ENCODE measurements at regions not wholly inside any gene's neighbourhood (a gene's known extent, or its start where the extent isn't known, plus 50 kb on each side); places are given as distances from the start of the nearest gene placed in this dataset.

GRCh38 chr17:13281626-13282025 is 263.8 kb upstream of the ELAC2 start:
- Histone ChIP-seq H3K27ac (ENCODE audit: low read length in 2 of 2) (no peak overlapping the region), H3K36me3 (replicated peaks in 1 of 2; ENCODE audit: control extremely low read depth in 1 of 2, control insufficient read depth in 1 of 2, extremely low read depth in 1 of 2, insufficient read depth in 2 of 2, low read length in 1 of 2) (no peaks in the 10 kb centered on the region), H3K79me2 (ENCODE audit: control insufficient read depth, insufficient read depth, low read length) (no peaks in the 10 kb centered on the region), H4K20me1 (ENCODE audit: control insufficient read depth, insufficient read depth, low read length, poor library complexity, severe bottlenecking) (no peaks in the 10 kb centered on the region), H3K27me3 (replicated peaks in 1 of 4; ENCODE audit: control extremely low read depth in 1 of 4, control insufficient read depth in 3 of 4, insufficient read depth in 4 of 4, low read length in 3 of 4) (no peaks in the 10 kb centered on the region), H3K9me3 (ENCODE audit: control extremely low read depth in 1 of 3, control insufficient read depth in 2 of 3, insufficient read depth in 1 of 3, low read length in 2 of 3) (peaks cover 0 to 4% (median 0%) of the 10 kb centered on the region in 3 donors), H2AFZ (ENCODE audit: insufficient read depth, low read depth, low read length, poor library complexity, severe bottlenecking) (no peak overlapping the region), H3K4me3 (ENCODE audit: control extremely low read depth in 1 of 5, extremely low read depth in 1 of 5, insufficient read depth in 1 of 5, low read depth in 2 of 5, low read length in 4 of 5) (no peak overlapping the region), H3K9ac (ENCODE audit: low read length) (no peak overlapping the region), H3K4me2 (replicated peaks; ENCODE audit: low read depth, low read length, poor library complexity, severe bottlenecking) (no peak overlapping the region), H3K4me1 (ENCODE audit: control insufficient read depth in 2 of 2, insufficient read depth in 2 of 2, low read length in 2 of 2) (no peaks in the 10 kb centered on the region)
- TF ChIP-seq, protein P1, sequence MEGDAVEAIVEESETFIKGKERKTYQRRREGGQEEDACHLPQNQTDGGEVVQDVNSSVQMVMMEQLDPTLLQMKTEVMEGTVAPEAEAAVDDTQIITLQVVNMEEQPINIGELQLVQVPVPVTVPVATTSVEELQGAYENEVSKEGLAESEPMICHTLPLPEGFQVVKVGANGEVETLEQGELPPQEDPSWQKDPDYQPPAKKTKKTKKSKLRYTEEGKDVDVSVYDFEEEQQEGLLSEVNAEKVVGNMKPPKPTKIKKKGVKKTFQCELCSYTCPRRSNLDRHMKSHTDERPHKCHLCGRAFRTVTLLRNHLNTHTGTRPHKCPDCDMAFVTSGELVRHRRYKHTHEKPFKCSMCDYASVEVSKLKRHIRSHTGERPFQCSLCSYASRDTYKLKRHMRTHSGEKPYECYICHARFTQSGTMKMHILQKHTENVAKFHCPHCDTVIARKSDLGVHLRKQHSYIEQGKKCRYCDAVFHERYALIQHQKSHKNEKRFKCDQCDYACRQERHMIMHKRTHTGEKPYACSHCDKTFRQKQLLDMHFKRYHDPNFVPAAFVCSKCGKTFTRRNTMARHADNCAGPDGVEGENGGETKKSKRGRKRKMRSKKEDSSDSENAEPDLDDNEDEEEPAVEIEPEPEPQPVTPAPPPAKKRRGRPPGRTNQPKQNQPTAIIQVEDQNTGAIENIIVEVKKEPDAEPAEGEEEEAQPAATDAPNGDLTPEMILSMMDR (IDR thresholded peaks at IDR 0.05): no peak
- no peak for TF ChIP-seq EZH2 (IDR thresholded peaks at IDR 0.05; ENCODE audit: borderline replicate concordance, insufficient read depth, low read depth, low read length, poor library complexity, severe bottlenecking)
- Mint-ChIP-seq H3K27ac (no peak overlapping the region), H3K4me3 (no peak overlapping the region), H3K4me1 (no peaks in the 10 kb centered on the region), H3K27me3 (no peaks in the 10 kb centered on the region), H3K9me3 (ENCODE audit: insufficient read depth) (no peaks in the 10 kb centered on the region)
- intact Hi-C loops (cut with micrococcal nuclease): no loop called here
- ChIA-PET POLR2A (no interaction called here), CTCF (no interaction called here)
- ATAC-seq (ENCODE audit: low read depth): no peak
- 100% methylated on average over 1 of the region's 3 CpGs for WGBS (ENCODE audit: insufficient coverage)
- no peak for DNase-seq

GRCh38 chr17:13273806-13274205 is 256.0 kb upstream of the ELAC2 start:
- ATAC-seq (ENCODE audit: low read depth) (no peak), DNase-seq (no peak)
- no peak for TF ChIP-seq EZH2 (IDR thresholded peaks at IDR 0.05; ENCODE audit: borderline replicate concordance, insufficient read depth, low read depth, low read length, poor library complexity, severe bottlenecking)
- TF ChIP-seq, protein P1 (IDR thresholded peaks at IDR 0.05): no peak
- WGBS (ENCODE audit: insufficient coverage): no CpG with 5 or more reads among the region's 2 CpGs
- Histone ChIP-seq H3K36me3 (replicated peaks in 1 of 2; ENCODE audit: control extremely low read depth in 1 of 2, control insufficient read depth in 1 of 2, extremely low read depth in 1 of 2, insufficient read depth in 2 of 2, low read length in 1 of 2) (no peaks in the 10 kb centered on the region), H3K27ac (ENCODE audit: low read length in 2 of 2) (no peak overlapping the region), H2AFZ (ENCODE audit: insufficient read depth, low read depth, low read length, poor library complexity, severe bottlenecking) (no peak overlapping the region), H3K9ac (ENCODE audit: low read length) (no peak overlapping the region), H3K4me2 (replicated peaks; ENCODE audit: low read depth, low read length, poor library complexity, severe bottlenecking) (no peak overlapping the region), H3K9me3 (ENCODE audit: control extremely low read depth in 1 of 3, control insufficient read depth in 2 of 3, insufficient read depth in 1 of 3, low read length in 2 of 3) (peaks cover 0 to 6% (median 0%) of the 10 kb centered on the region in 3 donors), H3K4me3 (ENCODE audit: control extremely low read depth in 1 of 5, extremely low read depth in 1 of 5, insufficient read depth in 1 of 5, low read depth in 2 of 5, low read length in 4 of 5) (no peak overlapping the region), H3K79me2 (ENCODE audit: control insufficient read depth, insufficient read depth, low read length) (no peaks in the 10 kb centered on the region), H4K20me1 (ENCODE audit: control insufficient read depth, insufficient read depth, low read length, poor library complexity, severe bottlenecking) (no peaks in the 10 kb centered on the region), H3K27me3 (replicated peaks in 1 of 4; ENCODE audit: control extremely low read depth in 1 of 4, control insufficient read depth in 3 of 4, insufficient read depth in 4 of 4, low read length in 3 of 4) (no peaks in the 10 kb centered on the region), H3K4me1 (ENCODE audit: control insufficient read depth in 2 of 2, insufficient read depth in 2 of 2, low read length in 2 of 2) (no peaks in the 10 kb centered on the region)
- H3K4me3 Mint-ChIP-seq: no peak overlapping the region
- no peaks in the 10 kb centered on the region for H3K9me3 Mint-ChIP-seq (ENCODE audit: insufficient read depth)
- ChIA-PET CTCF (no interaction called here), POLR2A (no interaction called here)
- H3K27me3 Mint-ChIP-seq: no peaks in the 10 kb centered on the region
- intact Hi-C loops (cut with micrococcal nuclease): no loop called here
- no peak overlapping the region for H3K27ac Mint-ChIP-seq
- no peaks in the 10 kb centered on the region for H3K4me1 Mint-ChIP-seq
